Large intestine (tissue), 3 donors: ENCODE measurements at regions not wholly inside any gene's neighbourhood (a gene's known extent, or its start where the extent isn't known, plus 50 kb on each side); places are given as distances from the start of the nearest gene placed in this dataset.

Experiments used
- DNase-seq, 2 donors: peaks; one replicate each; pipeline versions ENCODE4 v3.0.0 to v3.0.0-alpha.2; 2013
- H3K27ac ChIP-seq: one replicate; pipeline ENCODE4 v1.5.1; 2013; ENCODE audit warnings: low read length
- H3K27me3 ChIP-seq: 2 replicates; pipeline ENCODE4 v1.6.1; 2013; ENCODE audit warnings: low read length; ENCODE audit not compliant: control insufficient read depth, insufficient read depth
- H3K36me3 ChIP-seq: 2 replicates; pipeline ENCODE4 v1.6.1; 2013; ENCODE audit warnings: low read length; ENCODE audit not compliant: control insufficient read depth, insufficient read depth
- H3K4me1 ChIP-seq: one replicate; pipeline ENCODE4 v1.6.1; 2013; ENCODE audit warnings: low read length; ENCODE audit not compliant: control insufficient read depth, insufficient read depth
- H3K4me3 ChIP-seq: one replicate; pipeline ENCODE4 v1.5.1; 2013; ENCODE audit warnings: low read length
- H3K9me3 ChIP-seq: one replicate; pipeline ENCODE4 v1.6.1; 2013; ENCODE audit warnings: mild to moderate bottlenecking, low read depth, low read length, moderate library complexity; ENCODE audit not compliant: control insufficient read depth
- WGBS: methylation state at CpG from one replicate; pipeline ENCODE4 v1.1.5; 2013; ENCODE audit warnings: low lambda C conversion rate; ENCODE audit not compliant: insufficient coverage; 5-methylcytosine and 5-hydroxymethylcytosine counted together

- H3K4me1 ChIP-seq, result no peaks in the 10 kb centered on the region
- no peak for DNase-seq
- no peak overlapping the region for H3K4me3 ChIP-seq
- H3K9me3 ChIP-seq, result no peaks in the 10 kb centered on the region
- no peaks in the 10 kb centered on the region for H3K36me3 ChIP-seq
- H3K27me3 ChIP-seq, result no peaks in the 10 kb centered on the region
- no CpG with 5 or more reads among the region's 2 CpGs for WGBS
- no peak overlapping the region for H3K27ac ChIP-seq
Observed at GRCh38 chr1:208413006-208413405, 168.8 kb upstream of the PLXNA2 start.

GRCh38 chr1:208418667-208419066, 174.5 kb upstream of the PLXNA2 start:
- Histone ChIP-seq H3K4me1 (no peaks in the 10 kb centered on the region), H3K36me3 (no peaks in the 10 kb centered on the region), H3K27me3 (no peaks in the 10 kb centered on the region), H3K4me3 (no peak overlapping the region), H3K9me3 (no peaks in the 10 kb centered on the region), H3K27ac (no peak overlapping the region)
- WGBS, result 40% methylated on average over 1 of the region's 1 CpG
- no peak for DNase-seq

GRCh38 chr1:208419746-208420420, 175.7 kb upstream of the PLXNA2 start:
- Histone ChIP-seq H3K27ac (no peak overlapping the region), H3K9me3 (no peaks in the 10 kb centered on the region), H3K36me3 (no peaks in the 10 kb centered on the region), H3K4me1 (no peaks in the 10 kb centered on the region), H3K27me3 (no peaks in the 10 kb centered on the region), H3K4me3 (no peak overlapping the region)
- no CpG with 5 or more reads among the region's 5 CpGs for WGBS
- no peak for DNase-seq

- Histone ChIP-seq H3K4me1 (no peaks in the 10 kb centered on the region), H3K27ac (no peak overlapping the region), H3K9me3 (no peaks in the 10 kb centered on the region), H3K36me3 (no peaks in the 10 kb centered on the region), H3K4me3 (no peak overlapping the region), H3K27me3 (no peaks in the 10 kb centered on the region)
- no peak for DNase-seq
- no CpG with 5 or more reads among the region's 1 CpG for WGBS
Observed at GRCh38 chr1:208420696-208421095, 176.5 kb upstream of the PLXNA2 start.

GRCh38 chr1:208421486-208421885, 177.3 kb upstream of the PLXNA2 start:
- DNase-seq, result no peak
- H3K9me3 ChIP-seq, result no peaks in the 10 kb centered on the region
- no peaks in the 10 kb centered on the region for H3K4me1 ChIP-seq
- H3K4me3 ChIP-seq, result no peak overlapping the region
- no peak overlapping the region for H3K27ac ChIP-seq
- H3K36me3 ChIP-seq, result no peaks in the 10 kb centered on the region
- 100% methylated on average over 1 of the region's 4 CpGs for WGBS
- no peaks in the 10 kb centered on the region for H3K27me3 ChIP-seq

- WGBS, result no CpG with 5 or more reads among the region's 3 CpGs
- H3K27ac ChIP-seq, result no peak overlapping the region
- H3K9me3 ChIP-seq, result no peaks in the 10 kb centered on the region
- H3K4me3 ChIP-seq, result no peak overlapping the region
- DNase-seq, result no peak
- H3K4me1 ChIP-seq, result no peaks in the 10 kb centered on the region
- H3K36me3 ChIP-seq, result no peaks in the 10 kb centered on the region
- H3K27me3 ChIP-seq, result peaks cover 2% of the 10 kb centered on the region
Observed at GRCh38 chr1:208423526-208423925, 179.3 kb upstream of the PLXNA2 start.

- no peaks in the 10 kb centered on the region for H3K4me1 ChIP-seq
- no peak for DNase-seq
- H3K36me3 ChIP-seq, result no peaks in the 10 kb centered on the region
- no peaks in the 10 kb centered on the region for H3K9me3 ChIP-seq
- no peak overlapping the region for H3K4me3 ChIP-seq
- no peak overlapping the region for H3K27ac ChIP-seq
- WGBS, result no CpG with 5 or more reads among the region's 3 CpGs
- H3K27me3 ChIP-seq, result peaks cover 3% of the 10 kb centered on the region
Observed at GRCh38 chr1:208425096-208425495, 180.9 kb upstream of the PLXNA2 start.

GRCh38 chr1:208430220-208430619, 186.0 kb upstream of the PLXNA2 start:
- Histone ChIP-seq H3K4me1 (no peaks in the 10 kb centered on the region), H3K4me3 (no peak overlapping the region), H3K36me3 (no peaks in the 10 kb centered on the region), H3K27ac (no peak overlapping the region), H3K27me3 (peaks cover 8% of the 10 kb centered on the region), H3K9me3 (no peaks in the 10 kb centered on the region)
- DNase-seq, result no peak
- WGBS, result no CpG with 5 or more reads among the region's 3 CpGs

GRCh38 chr1:208431721-208432120, 187.5 kb upstream of the PLXNA2 start:
- no peaks in the 10 kb centered on the region for H3K9me3 ChIP-seq
- no peak overlapping the region for H3K27ac ChIP-seq
- no peak for DNase-seq
- peaks cover 10% of the 10 kb centered on the region for H3K27me3 ChIP-seq
- no peak overlapping the region for H3K4me3 ChIP-seq
- no peaks in the 10 kb centered on the region for H3K36me3 ChIP-seq
- WGBS, result 80% methylated on average over 1 of the region's 3 CpGs
- H3K4me1 ChIP-seq, result no peaks in the 10 kb centered on the region

GRCh38 chr1:208432346-208432745, 188.2 kb upstream of the PLXNA2 start:
- WGBS, result no CpG with 5 or more reads among the region's 2 CpGs
- no peak overlapping the region for H3K4me3 ChIP-seq
- no peaks in the 10 kb centered on the region for H3K9me3 ChIP-seq
- no peaks in the 10 kb centered on the region for H3K36me3 ChIP-seq
- peaks cover 10% of the 10 kb centered on the region for H3K27me3 ChIP-seq
- no peak overlapping the region for H3K27ac ChIP-seq
- no peaks in the 10 kb centered on the region for H3K4me1 ChIP-seq
- no peak for DNase-seq

- Histone ChIP-seq H3K27ac (no peak overlapping the region), H3K36me3 (no peaks in the 10 kb centered on the region), H3K27me3 (peaks cover 10% of the 10 kb centered on the region), H3K4me3 (no peak overlapping the region), H3K9me3 (no peaks in the 10 kb centered on the region), H3K4me1 (no peaks in the 10 kb centered on the region)
- DNase-seq, result no peak
- WGBS, result no CpG with 5 or more reads among the region's 1 CpG
Observed at GRCh38 chr1:208433086-208433485, 188.9 kb upstream of the PLXNA2 start.
